IPS-15b (cell line): ENCODE measurements at regions not wholly inside any gene's neighbourhood (a gene's known extent, or its start where the extent isn't known, plus 50 kb on each side); places are given as distances from the start of the nearest gene placed in this dataset.

Experiments used
- H3K27me3 ChIP-seq: one replicate; pipeline ENCODE4 v1.6.1; 2013; ENCODE audit warnings: low read length; ENCODE audit not compliant: control insufficient read depth, insufficient read depth
- H3K36me3 ChIP-seq: one replicate; pipeline ENCODE4 v1.6.1; 2013; ENCODE audit warnings: low read length; ENCODE audit not compliant: control insufficient read depth, insufficient read depth
- H3K4me1 ChIP-seq: one replicate; pipeline ENCODE4 v1.6.1; 2013; ENCODE audit warnings: mild to moderate bottlenecking, low read length; ENCODE audit not compliant: control insufficient read depth, insufficient read depth
- H3K4me3 ChIP-seq: one replicate; pipeline ENCODE4 v1.5.1; 2013; ENCODE audit warnings: low read depth, low read length
- H3K9ac ChIP-seq: one replicate; pipeline ENCODE4 v1.6.1; 2013; ENCODE audit warnings: low read depth, mild to moderate bottlenecking, low read length
- H3K9me3 ChIP-seq: one replicate; pipeline ENCODE4 v1.6.1; 2013; ENCODE audit warnings: mild to moderate bottlenecking, low read length; ENCODE audit not compliant: control insufficient read depth, insufficient read depth

DNA sequence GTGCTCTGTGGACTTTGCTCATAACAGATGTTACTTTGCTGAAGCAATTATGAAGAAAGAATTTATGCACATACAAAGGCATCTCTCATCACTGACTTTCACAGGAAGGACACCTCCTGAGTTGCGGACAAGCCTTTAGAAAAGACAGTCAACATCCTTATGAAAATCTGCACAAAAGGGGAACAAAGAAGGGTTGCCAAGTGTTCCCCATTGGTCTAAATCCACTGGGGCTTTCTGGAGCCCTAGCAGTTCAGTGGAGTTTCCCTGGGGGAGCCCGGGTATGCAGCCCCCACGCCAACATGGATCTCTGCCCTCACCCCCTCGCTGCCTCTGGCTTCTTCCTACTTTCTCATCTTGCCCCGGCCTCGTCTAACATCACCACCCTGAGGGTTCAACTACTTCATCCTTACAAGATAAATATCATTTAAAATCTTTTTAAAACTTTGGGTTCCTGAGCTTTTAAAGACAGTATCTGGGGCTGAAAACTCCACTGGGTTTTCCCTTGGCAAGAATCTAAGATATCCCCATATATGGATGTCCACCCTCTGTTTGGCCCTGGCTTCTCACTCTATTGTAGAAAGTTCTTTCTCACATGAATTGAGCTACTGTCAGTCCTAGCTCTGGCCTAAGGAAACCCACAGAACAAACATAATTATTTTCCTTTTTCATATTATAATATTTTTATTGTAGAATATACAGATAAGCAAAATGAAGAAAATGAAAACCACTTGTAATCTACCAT is 207.9 kb upstream of the RGMA start:
- H3K9ac ChIP-seq, result no peak overlapping the region
- H3K36me3 ChIP-seq, result no peaks in the 10 kb centered on the region
- no peaks in the 10 kb centered on the region for H3K9me3 ChIP-seq
- no peaks in the 10 kb centered on the region for H3K27me3 ChIP-seq
- no peaks in the 10 kb centered on the region for H3K4me1 ChIP-seq
- H3K4me3 ChIP-seq, result no peak overlapping the region

DNA sequence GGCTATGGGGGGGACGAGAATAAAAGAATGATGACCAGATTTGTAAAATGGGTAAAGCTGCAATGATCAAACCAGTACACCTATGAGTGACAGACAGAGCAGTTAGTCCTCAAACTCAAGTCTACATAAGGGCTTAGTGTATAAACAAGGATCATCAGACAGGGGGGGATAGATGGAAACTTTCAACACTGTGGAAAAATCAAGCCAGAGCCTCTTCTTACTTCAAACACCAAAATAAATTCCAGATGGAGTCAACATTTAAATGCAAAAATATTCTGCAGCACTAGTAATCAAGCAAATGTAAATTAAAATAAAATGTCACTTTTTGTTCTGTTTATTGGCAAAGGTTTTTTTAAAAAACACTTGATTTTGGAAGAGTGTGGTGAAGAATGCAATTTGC is 205.9 kb upstream of the RGMA start:
- Histone ChIP-seq H3K27me3 (no peaks in the 10 kb centered on the region), H3K36me3 (no peaks in the 10 kb centered on the region), H3K9ac (no peak overlapping the region), H3K4me1 (no peaks in the 10 kb centered on the region), H3K4me3 (no peak overlapping the region), H3K9me3 (no peaks in the 10 kb centered on the region)

DNA sequence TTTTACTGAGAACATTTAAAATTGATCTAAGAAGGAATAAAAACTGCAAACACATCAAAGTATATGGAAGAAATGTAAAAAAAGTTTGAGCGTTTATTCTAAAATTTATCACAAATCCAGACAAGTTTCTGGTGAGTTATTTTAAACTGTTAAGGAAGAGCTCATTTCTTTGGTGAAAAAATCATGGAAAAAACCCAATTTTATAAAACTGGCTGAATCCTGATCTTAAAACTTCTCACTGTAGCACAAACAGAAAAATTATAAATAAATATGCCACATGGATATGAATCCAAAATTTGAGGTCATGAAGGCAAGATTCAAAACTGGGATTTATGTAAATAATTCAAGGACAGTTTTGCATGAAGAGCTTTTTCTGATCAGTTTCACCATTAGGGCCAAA is 205.1 kb upstream of the RGMA start:
- Histone ChIP-seq H3K4me3 (no peak overlapping the region), H3K27me3 (no peaks in the 10 kb centered on the region), H3K9ac (no peak overlapping the region), H3K9me3 (no peaks in the 10 kb centered on the region), H3K4me1 (no peaks in the 10 kb centered on the region), H3K36me3 (no peaks in the 10 kb centered on the region)

DNA sequence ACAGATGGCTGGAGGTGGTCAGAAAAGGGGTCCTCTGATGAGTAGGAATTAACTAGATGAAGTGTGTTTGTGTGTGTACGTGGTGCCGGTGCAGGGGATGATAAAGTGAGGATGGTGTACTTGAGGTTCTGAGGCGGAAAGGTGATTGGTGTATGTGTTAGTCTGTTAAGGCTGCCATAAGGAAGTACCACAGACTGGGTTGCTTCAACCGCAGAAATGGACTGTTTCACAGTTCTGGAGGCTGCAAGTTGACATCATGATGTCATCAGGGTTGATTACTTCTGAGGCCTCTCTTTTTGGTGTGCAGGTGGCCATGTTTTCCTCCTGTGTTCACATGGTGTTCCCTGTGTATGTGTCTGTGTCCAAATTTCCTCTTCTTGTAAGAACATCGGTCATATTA is 202.4 kb upstream of the RGMA start:
- H3K4me1 ChIP-seq, result no peaks in the 10 kb centered on the region
- no peaks in the 10 kb centered on the region for H3K27me3 ChIP-seq
- H3K9me3 ChIP-seq, result no peaks in the 10 kb centered on the region
- no peaks in the 10 kb centered on the region for H3K36me3 ChIP-seq
- H3K9ac ChIP-seq, result no peak overlapping the region
- H3K4me3 ChIP-seq, result no peak overlapping the region

DNA sequence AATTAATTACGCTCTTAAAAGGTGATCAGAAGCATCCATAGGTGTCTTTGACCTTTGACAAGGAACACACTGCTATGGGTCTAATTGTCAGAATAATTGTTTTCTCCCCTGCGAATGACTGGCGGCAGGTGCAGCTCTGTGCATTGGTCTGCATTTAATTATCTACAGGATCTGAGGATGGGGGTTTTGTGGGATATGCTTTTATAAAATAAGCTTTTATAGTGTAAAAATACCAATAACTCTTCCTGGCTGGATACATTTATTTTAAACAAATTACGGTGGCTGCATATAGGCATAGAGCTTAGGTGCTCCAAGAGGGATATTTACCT is 201.6 kb upstream of the RGMA start:
- Histone ChIP-seq H3K9me3 (no peaks in the 10 kb centered on the region), H3K4me1 (no peaks in the 10 kb centered on the region), H3K4me3 (no peak overlapping the region), H3K36me3 (no peaks in the 10 kb centered on the region), H3K27me3 (no peaks in the 10 kb centered on the region), H3K9ac (no peak overlapping the region)

DNA sequence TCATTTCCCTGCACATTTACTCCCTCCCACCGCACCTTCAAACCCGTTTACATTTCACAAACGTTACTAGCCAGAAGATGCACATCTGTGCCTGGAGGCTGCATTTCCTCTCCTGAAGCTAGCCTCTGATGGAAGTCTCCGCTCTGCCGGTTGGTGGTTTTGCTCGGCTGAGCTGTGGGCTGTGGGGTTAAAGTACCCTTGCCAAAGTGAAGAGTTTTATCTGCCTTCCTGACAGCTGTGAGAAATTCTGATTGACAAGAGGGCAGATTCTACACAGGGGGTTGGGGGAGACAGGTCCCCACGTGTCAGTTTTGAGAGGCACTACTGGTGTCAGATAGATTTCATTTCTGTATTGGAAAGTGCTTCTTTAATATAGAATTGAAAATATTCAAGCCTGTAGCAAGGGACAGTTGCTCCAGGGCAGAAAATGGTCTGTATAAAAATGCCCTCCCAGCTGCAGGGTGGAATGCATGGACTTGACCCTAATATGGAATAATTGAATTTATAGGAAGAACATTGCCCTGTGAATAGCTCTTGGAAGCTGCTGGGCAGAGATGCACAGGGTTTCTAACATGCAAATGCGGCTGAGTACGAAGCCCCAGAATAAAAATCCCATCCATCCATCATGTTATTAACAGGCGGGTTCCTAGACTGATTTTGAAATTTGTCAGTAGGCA is 201.1 kb upstream of the RGMA start:
- no peak overlapping the region for H3K9ac ChIP-seq
- no peaks in the 10 kb centered on the region for H3K4me1 ChIP-seq
- no peak overlapping the region for H3K4me3 ChIP-seq
- H3K9me3 ChIP-seq, result no peaks in the 10 kb centered on the region
- H3K27me3 ChIP-seq, result no peaks in the 10 kb centered on the region
- H3K36me3 ChIP-seq, result no peaks in the 10 kb centered on the region

DNA sequence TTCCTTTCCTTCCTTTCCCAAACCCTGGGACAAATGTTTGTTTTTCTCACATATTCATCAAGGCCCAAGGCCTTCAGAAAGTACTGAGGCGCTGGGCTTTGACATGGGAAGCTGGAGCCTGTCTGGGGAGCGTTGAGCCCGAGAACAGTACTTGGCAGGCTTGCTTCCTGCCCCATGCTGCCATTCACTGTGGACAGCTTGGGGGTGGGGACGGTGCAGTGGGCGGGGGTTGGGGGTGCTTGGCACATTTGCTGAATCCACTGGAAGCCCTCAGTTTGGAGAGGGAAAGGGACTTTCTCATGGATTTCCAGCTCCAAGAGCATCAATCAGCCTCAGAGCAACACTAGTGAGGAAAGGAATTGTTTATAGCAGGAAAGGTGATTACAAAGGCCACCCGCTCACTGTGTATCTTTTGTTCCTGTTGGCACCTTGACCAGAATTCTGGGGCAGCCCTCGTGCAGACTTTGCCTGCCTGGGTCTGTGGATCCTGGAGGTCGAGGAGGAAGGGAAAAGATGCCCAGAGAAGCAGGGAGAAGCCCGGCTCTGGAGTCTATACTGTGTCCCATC is 199.8 kb upstream of the RGMA start:
- no peak overlapping the region for H3K4me3 ChIP-seq
- no peaks in the 10 kb centered on the region for H3K9me3 ChIP-seq
- H3K4me1 ChIP-seq, result no peaks in the 10 kb centered on the region
- no peaks in the 10 kb centered on the region for H3K36me3 ChIP-seq
- no peak overlapping the region for H3K9ac ChIP-seq
- H3K27me3 ChIP-seq, result no peaks in the 10 kb centered on the region

DNA sequence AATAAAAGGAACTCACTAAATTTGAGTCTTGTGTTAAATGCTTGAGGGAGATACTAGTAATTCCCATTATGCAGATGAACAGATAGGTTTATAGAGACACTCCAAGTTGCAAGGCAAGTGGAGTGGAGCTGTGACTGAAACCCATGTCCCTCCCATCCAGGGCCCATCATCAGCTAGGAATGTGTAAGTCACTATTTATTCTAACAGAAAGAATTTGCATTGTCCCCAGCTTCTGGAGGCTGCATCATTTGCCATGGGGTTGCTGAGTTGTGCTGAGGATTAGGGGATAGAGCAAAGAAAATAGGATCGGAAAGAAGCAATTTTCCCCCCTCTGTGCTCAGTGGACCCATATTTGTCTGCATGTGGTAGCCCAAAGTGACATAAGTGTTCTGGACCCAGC is 197.4 kb upstream of the RGMA start:
- no peaks in the 10 kb centered on the region for H3K36me3 ChIP-seq
- no peaks in the 10 kb centered on the region for H3K27me3 ChIP-seq
- H3K9ac ChIP-seq, result no peak overlapping the region
- no peaks in the 10 kb centered on the region for H3K4me1 ChIP-seq
- H3K4me3 ChIP-seq, result no peak overlapping the region
- no peaks in the 10 kb centered on the region for H3K9me3 ChIP-seq

DNA sequence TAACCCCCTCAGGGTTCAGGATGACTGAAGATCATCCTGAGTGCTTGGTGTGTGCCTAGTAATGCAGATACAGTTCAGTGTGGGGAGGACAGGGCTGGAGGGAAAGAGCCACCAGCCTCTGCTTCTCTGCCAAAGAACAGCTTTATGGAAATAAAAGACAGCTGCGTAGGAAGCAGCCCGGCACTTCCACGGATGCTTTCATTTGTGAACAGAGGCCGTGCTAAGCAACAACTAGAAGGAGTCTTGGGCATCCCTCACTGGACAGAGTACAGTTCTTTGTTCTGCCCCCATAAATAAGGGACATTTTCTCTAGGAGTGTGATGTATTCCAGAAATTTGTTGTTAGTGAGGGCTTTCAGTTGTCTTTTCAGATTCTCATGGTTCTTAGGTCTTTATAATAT is 194.8 kb upstream of the RGMA start:
- Histone ChIP-seq H3K4me1 (peaks cover 3% of the 10 kb centered on the region), H3K9me3 (no peaks in the 10 kb centered on the region), H3K36me3 (no peaks in the 10 kb centered on the region), H3K4me3 (no peak overlapping the region), H3K27me3 (no peaks in the 10 kb centered on the region), H3K9ac (no peak overlapping the region)

DNA sequence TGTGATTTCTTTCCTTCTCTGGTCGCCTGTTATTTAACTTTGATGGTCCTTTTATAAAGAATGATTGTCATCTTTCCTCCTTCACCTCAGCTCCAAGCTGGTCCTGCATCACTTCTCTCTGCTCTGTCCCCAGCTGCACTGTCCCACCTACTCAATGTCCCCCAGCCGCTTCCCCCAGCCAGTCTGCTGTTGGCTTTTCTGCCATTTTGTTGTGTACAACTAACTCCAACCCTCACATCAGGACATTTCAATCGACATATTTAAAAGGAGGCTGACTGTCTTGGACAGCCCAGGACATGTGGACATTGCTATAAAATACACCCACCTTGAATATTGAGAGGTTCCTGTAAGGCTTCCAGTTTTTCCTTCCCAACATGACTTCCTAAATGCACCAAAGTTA is 193.8 kb upstream of the RGMA start:
- H3K9me3 ChIP-seq, result no peaks in the 10 kb centered on the region
- H3K36me3 ChIP-seq, result no peaks in the 10 kb centered on the region
- no peak overlapping the region for H3K9ac ChIP-seq
- no peaks in the 10 kb centered on the region for H3K27me3 ChIP-seq
- no peak overlapping the region for H3K4me3 ChIP-seq
- H3K4me1 ChIP-seq, result peaks cover 7% of the 10 kb centered on the region

DNA sequence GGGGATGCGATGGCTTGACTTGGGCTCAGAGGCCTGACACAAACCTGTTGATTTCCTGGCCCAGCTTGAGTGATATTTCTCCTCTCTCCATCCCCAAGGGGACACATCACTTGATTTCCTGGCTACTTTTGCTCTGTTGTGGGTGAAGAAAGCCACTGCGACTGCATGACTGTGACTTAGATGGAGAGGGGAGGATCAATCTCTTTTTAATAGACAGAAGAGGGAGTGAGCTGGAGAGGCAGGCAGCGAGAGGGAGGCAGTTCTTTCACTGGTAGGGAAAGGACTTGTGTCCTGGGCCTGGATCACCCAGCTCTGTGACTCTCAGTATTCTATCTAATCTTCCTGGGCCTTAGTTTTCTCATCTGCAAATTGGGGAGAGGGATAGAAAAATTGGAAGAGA is 189.8 kb upstream of the RGMA start:
- no peaks in the 10 kb centered on the region for H3K27me3 ChIP-seq
- H3K4me3 ChIP-seq, result no peak overlapping the region
- no peaks in the 10 kb centered on the region for H3K9me3 ChIP-seq
- H3K4me1 ChIP-seq, result peaks cover 10% of the 10 kb centered on the region
- H3K9ac ChIP-seq, result no peak overlapping the region
- no peaks in the 10 kb centered on the region for H3K36me3 ChIP-seq

DNA sequence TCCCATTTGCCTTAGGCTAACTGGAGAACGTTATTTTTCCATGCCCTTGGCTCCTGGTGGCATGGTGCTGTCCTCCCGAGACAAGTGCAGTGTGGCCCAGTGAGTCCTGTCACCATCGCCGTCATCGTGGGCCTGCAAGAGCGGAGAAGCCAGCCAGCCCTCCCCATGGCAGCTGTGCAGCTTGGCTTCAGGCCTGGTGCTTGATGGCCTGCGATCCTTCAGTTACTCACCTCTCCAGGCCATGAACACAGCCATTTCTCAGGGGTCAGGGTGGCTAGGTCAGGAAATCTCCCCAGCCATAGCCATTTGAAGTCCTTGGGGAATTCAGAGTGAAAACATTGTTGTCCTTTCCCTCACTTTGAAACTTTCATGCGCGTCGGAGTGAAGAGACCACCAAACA is 189.0 kb upstream of the RGMA start:
- Histone ChIP-seq H3K36me3 (no peaks in the 10 kb centered on the region), H3K27me3 (no peaks in the 10 kb centered on the region), H3K9ac (no peak overlapping the region), H3K9me3 (no peaks in the 10 kb centered on the region), H3K4me1 (peaks cover 10% of the 10 kb centered on the region), H3K4me3 (no peak overlapping the region)
